H1 (cell line): ENCODE measurements at regions not wholly inside any gene's neighbourhood (a gene's known extent, or its start where the extent isn't known, plus 50 kb on each side); places are given as distances from the start of the nearest gene placed in this dataset.

Experiments
- CTCF ChIA-PET: fragments of 300-600 bp; sonication (Branson Sonifier 250); formaldehyde crosslinking; loops from one replicate; lab custom pipeline; 2021; ENCODE audit not compliant: partially characterized antibody; lab: Charles Lee
- POLR2A ChIA-PET: fragments of 300-600 bp; sonication (Branson Sonifier 250); formaldehyde crosslinking; loops from one replicate; lab custom pipeline; 2021; ENCODE audit warnings: inconsistent platforms; ENCODE audit not compliant: partially characterized antibody; lab: Charles Lee
- DNase-seq, 2 experiments: peaks; one replicate each; pipeline versions ENCODE4 v3.0.0 to v3.0.0-alpha.2; 2010 to 2022; ENCODE audit warnings: low spot score in 2 of 2, low read depth in 1 of 2, mixed read lengths in 1 of 2
- FAIRE-seq: peaks from 2 replicates; lab custom pipeline; 2011; peaks lifted over from hg19 to GRCh38; lab: Jason Lieb, UNC
- H2AFZ ChIP-seq: 2 replicates; pipeline ENCODE4 v1.8.1; 2012; ENCODE audit warnings: low read length, inconsistent platforms
- H2AK5ac ChIP-seq: 2 replicates; pipeline ENCODE4 v1.6.1; 2013; ENCODE audit warnings: low read depth, low read length
- H2BK120ac ChIP-seq: replicated peaks from 2 replicates; pipeline ENCODE3; 2013; ENCODE audit warnings: low read depth, low read length, inconsistent platforms
- H2BK12ac ChIP-seq: 2 replicates; pipeline ENCODE4 v1.6.1; 2013; ENCODE audit warnings: low read depth, low read length
- H2BK15ac ChIP-seq: 2 replicates; pipeline ENCODE4 v1.6.1; 2013; ENCODE audit warnings: low read length
- H2BK20ac ChIP-seq: 2 replicates; pipeline ENCODE4 v1.6.1; 2013; ENCODE audit warnings: low read length
- H2BK5ac ChIP-seq: 2 replicates; pipeline ENCODE4 v1.6.1; 2013; ENCODE audit warnings: low read depth, low read length
- H3K14ac ChIP-seq: 2 replicates; pipeline ENCODE4 v1.6.1; 2013; ENCODE audit warnings: inconsistent platforms; ENCODE audit not compliant: insufficient read length
- H3K18ac ChIP-seq: 2 replicates; pipeline ENCODE4 v1.6.1; 2013; ENCODE audit warnings: low read length; ENCODE audit errors: extremely low read depth
- H3K23ac ChIP-seq: 2 replicates; pipeline ENCODE4 v1.6.1; 2013; ENCODE audit warnings: inconsistent platforms; ENCODE audit not compliant: insufficient read length
- H3K23me2 ChIP-seq: 2 replicates; pipeline ENCODE4 v1.6.1; 2013; ENCODE audit warnings: low read depth, low read length
- H3K27ac ChIP-seq: 2 replicates; pipeline ENCODE4 v1.6.1; 2011; ENCODE audit warnings: low read depth, low read length, inconsistent platforms
- H3K27me3 ChIP-seq, 4 experiments: replicated peaks in 1 of 4; 1 replicate in 1 of 4; 2 replicates in 3 of 4; pipeline versions ENCODE4 v1.6.1 to v1.8.1; 2011 to 2013; ENCODE audit warnings: low read length in 3 of 4, mild to moderate bottlenecking in 3 of 4, inconsistent platforms in 2 of 4, mixed read lengths in 2 of 4, moderate library complexity in 1 of 4; ENCODE audit not compliant: control insufficient read depth in 3 of 4, insufficient read depth in 3 of 4; ENCODE audit errors: extremely low read depth in 1 of 4
- H3K36me3 ChIP-seq, 4 experiments: 2 replicates each; pipeline versions ENCODE4 v1.6.1 to v1.8.1; 2011 to 2013; ENCODE audit warnings: mild to moderate bottlenecking in 4 of 4, low read length in 3 of 4, moderate library complexity in 2 of 4, control low read depth in 1 of 4, inconsistent platforms in 1 of 4; ENCODE audit not compliant: insufficient read depth in 4 of 4, control insufficient read depth in 2 of 4
- H3K4ac ChIP-seq: replicated peaks from 2 replicates; pipeline ENCODE3; 2013; ENCODE audit warnings: low read length, low read depth, mixed read lengths, inconsistent platforms; ENCODE audit not compliant: insufficient read length
- H3K4me1 ChIP-seq, 4 experiments: replicated peaks in 1 of 4; 1 replicate in 1 of 4; 2 replicates in 3 of 4; pipeline versions ENCODE4 v1.6.1 to v1.8.1; 2011 to 2013; ENCODE audit warnings: low read length in 3 of 4, inconsistent platforms in 2 of 4, mixed read lengths in 1 of 4; ENCODE audit not compliant: insufficient read depth in 4 of 4, control insufficient read depth in 3 of 4
- H3K4me2 ChIP-seq, 2 experiments: 2 replicates each; pipeline versions ENCODE4 v1.6.1 to v1.8.1; 2011 to 2013; ENCODE audit warnings: low read depth in 2 of 2, low read length in 2 of 2, control low read depth in 1 of 2, inconsistent platforms in 1 of 2, mild to moderate bottlenecking in 1 of 2; ENCODE audit not compliant: insufficient read depth in 1 of 2
- H3K4me3 ChIP-seq, 4 experiments: fragments of 200-600, 300-600 bp in 1 of 4; sonication (generic), shearing (Covaris generic), sonication (Bioruptor Twin) in 1 of 4; 2 replicates each; pipeline versions ENCODE4 v1.5.1 to v1.8.1; 2011 to 2016; ENCODE audit warnings: low read length in 4 of 4, low read depth in 3 of 4, control low read depth in 2 of 4, inconsistent platforms in 2 of 4, mild to moderate bottlenecking in 2 of 4, mixed read lengths in 1 of 4, moderate library complexity in 1 of 4; ENCODE audit not compliant: insufficient read depth in 2 of 4; ENCODE audit errors: extremely low read depth in 1 of 4
- H3K56ac ChIP-seq: replicated peaks from 2 replicates; pipeline ENCODE3; 2013; ENCODE audit warnings: low read depth, mild to moderate bottlenecking, mixed read lengths, low read length, inconsistent platforms; ENCODE audit not compliant: insufficient read length
- H3K79me1 ChIP-seq: 2 replicates; pipeline ENCODE4 v1.6.1; 2013; ENCODE audit warnings: low read depth, low read length, control low read depth
- H3K79me2 ChIP-seq, 2 experiments: 2 replicates each; pipeline versions ENCODE4 v1.6.1 to v1.8.1; 2012 to 2013; ENCODE audit warnings: low read length in 2 of 2, mild to moderate bottlenecking in 2 of 2, inconsistent platforms in 1 of 2; ENCODE audit not compliant: insufficient read depth in 2 of 2, control insufficient read depth in 1 of 2
- H3K9ac ChIP-seq, 4 experiments: replicated peaks in 1 of 4; 1 replicate in 1 of 4; 2 replicates in 3 of 4; pipeline versions ENCODE4 v1.6.1 to v1.8.1; 2011 to 2013; ENCODE audit warnings: low read depth in 3 of 4, low read length in 3 of 4, control low read depth in 2 of 4, mild to moderate bottlenecking in 2 of 4, moderate library complexity in 2 of 4, inconsistent platforms in 1 of 4; ENCODE audit errors: extremely low read depth in 1 of 4
- H3K9me3 ChIP-seq, 2 experiments: 2 replicates each; pipeline versions ENCODE4 v1.6.1 to v1.8.1; 2012 to 2013; ENCODE audit warnings: mild to moderate bottlenecking in 2 of 2, moderate library complexity in 2 of 2, control low read depth in 1 of 2, inconsistent platforms in 1 of 2, low read depth in 1 of 2, low read length in 1 of 2, mixed read lengths in 1 of 2; ENCODE audit not compliant: insufficient read depth in 2 of 2
- H4K20me1 ChIP-seq, 2 experiments: replicated peaks in 1 of 2; 2 replicates each; pipeline versions ENCODE3 to v1.8.1; 2011 to 2013; ENCODE audit warnings: inconsistent platforms in 2 of 2, low read length in 2 of 2, mild to moderate bottlenecking in 1 of 2; ENCODE audit not compliant: insufficient read depth in 2 of 2, control insufficient read depth in 1 of 2
- H4K5ac ChIP-seq: 2 replicates; pipeline ENCODE4 v1.6.1; 2013; ENCODE audit warnings: low read length, low read depth, mixed read lengths, inconsistent platforms; ENCODE audit not compliant: insufficient read length
- H4K8ac ChIP-seq: 2 replicates; pipeline ENCODE4 v1.8.0; 2013; ENCODE audit warnings: mild to moderate bottlenecking, moderate library complexity, low read length, inconsistent platforms; ENCODE audit not compliant: insufficient read depth; ENCODE audit errors: extremely low read depth
- H4K91ac ChIP-seq: replicated peaks from 2 replicates; pipeline ENCODE3; 2013; ENCODE audit warnings: low read length, mixed read lengths, inconsistent platforms; ENCODE audit not compliant: insufficient read length
- BACH1 ChIP-seq: IDR thresholded peaks from 2 replicates; pipeline ENCODE4 v1.6.1; 2012; ENCODE audit warnings: low read length, improper control_type of control experiment
- BRCA1 ChIP-seq: IDR thresholded peaks from 2 replicates; pipeline ENCODE4 v1.6.1; 2012; ENCODE audit warnings: low read depth, low read length, improper control_type of control experiment
- CBX8 ChIP-seq: fragments of 300-800, 300-1000 bp; sonication (generic); IDR thresholded peaks from 2 replicates; pipeline ENCODE4 v1.7.1; 2016; ENCODE audit warnings: low read depth, low read length, borderline replicate concordance
- CREB1 ChIP-seq: IDR thresholded peaks from 2 replicates; pipeline ENCODE4 v1.6.1; 2012; ENCODE audit warnings: inconsistent platforms
- EP300 ChIP-seq, 2 experiments: IDR thresholded peaks; 1 replicate in 1 of 2; 2 replicates in 1 of 2; pipeline ENCODE4 v1.6.1; 2011 to 2012; ENCODE audit warnings: low read depth in 2 of 2, low read length in 2 of 2, mild to moderate bottlenecking in 2 of 2, borderline replicate concordance in 1 of 2, inconsistent platforms in 1 of 2, moderate library complexity in 1 of 2
- GABPA ChIP-seq: IDR thresholded peaks from 2 replicates; pipeline ENCODE4 v1.6.1; 2011; ENCODE audit warnings: mild to moderate bottlenecking, low read length, moderate library complexity, borderline replicate concordance; ENCODE audit not compliant: insufficient read depth
- JUND ChIP-seq: IDR thresholded peaks from 2 replicates; pipeline ENCODE4 v1.6.1; 2011; ENCODE audit warnings: mild to moderate bottlenecking, improper control_type of control experiment, low read length
- KDM4A ChIP-seq: IDR thresholded peaks from one replicate; pipeline ENCODE4 v1.7.1; 2012; ENCODE audit warnings: low read depth, mild to moderate bottlenecking, moderate library complexity, low read length, inconsistent platforms; ENCODE audit not compliant: severe bottlenecking
- SIRT6 ChIP-seq: IDR thresholded peaks from one replicate; pipeline ENCODE4 v1.7.1; 2012; ENCODE audit warnings: low read length, inconsistent platforms
- SP2 ChIP-seq: IDR thresholded peaks from 2 replicates; pipeline ENCODE4 v1.6.1; 2012; ENCODE audit warnings: mild to moderate bottlenecking, low read length, inconsistent platforms
- TBP ChIP-seq: IDR thresholded peaks from 2 replicates; pipeline ENCODE4 v1.6.1; 2011; ENCODE audit warnings: low read depth, low read length, improper control_type of control experiment
- TEAD4 ChIP-seq: IDR thresholded peaks from 2 replicates; pipeline ENCODE4 v1.6.1; 2012; ENCODE audit warnings: low read depth, low read length, inconsistent platforms, mixed read lengths
- ZNF274 ChIP-seq: IDR thresholded peaks from 2 replicates; pipeline ENCODE4 v1.7.0; 2012; ENCODE audit warnings: low read length, borderline replicate concordance; ENCODE audit errors: extremely low read depth
- WGBS, 2 experiments: shearing (Covaris generic) in 1 of 2; methylation state at CpG; one replicate each; pipeline versions ENCODE4 v1.1.6 to v1.1.7; 2013 to 2015; ENCODE audit warnings: low lambda C conversion rate in 2 of 2, mixed read lengths in 2 of 2, inconsistent platforms in 1 of 2, low coverage in 1 of 2, missing lambda C conversion rate in 1 of 2; ENCODE audit not compliant: insufficient replicate concordance in 2 of 2, insufficient coverage in 1 of 2, insufficient read length in 1 of 2; ENCODE audit errors: extremely low coverage in 1 of 2, missing lambda C conversion rate in 1 of 2; 5-methylcytosine and 5-hydroxymethylcytosine counted together

DNA sequence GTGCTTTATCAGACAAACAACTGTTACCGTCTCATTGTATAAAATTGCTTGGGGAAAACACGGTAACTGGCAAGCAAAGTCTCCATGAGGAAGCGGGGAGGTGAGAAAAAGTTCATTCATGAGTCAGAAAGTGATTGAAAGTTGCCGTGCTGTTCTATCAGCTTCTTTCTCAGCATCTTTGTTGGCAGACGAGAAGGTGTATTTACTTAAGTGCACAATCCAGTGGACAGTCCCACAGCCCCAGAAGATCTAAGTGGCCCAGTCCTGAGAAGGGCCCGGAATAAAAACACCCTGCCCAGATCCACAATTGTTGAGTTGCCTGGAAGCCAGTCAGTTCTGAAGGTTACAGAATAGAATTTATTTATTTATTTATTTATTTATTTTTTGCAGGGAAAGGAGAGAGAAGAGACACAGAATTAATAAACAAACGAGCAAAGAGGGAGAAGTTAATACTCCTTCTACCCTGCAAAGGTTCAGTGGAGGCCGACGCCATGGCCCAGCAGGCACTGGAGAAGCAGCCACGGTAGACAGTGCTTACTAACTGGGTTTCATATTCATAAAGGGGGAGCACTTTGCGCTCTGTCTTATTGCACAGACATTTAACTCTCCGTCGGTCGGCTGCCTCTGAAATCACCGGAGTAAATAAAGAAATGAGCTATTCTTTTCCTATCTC lies 676.0 kb upstream of the SALL3 start:
- Histone ChIP-seq H2BK5ac (no peak overlapping the region), H3K27me3 (no peaks in the 10 kb centered on the region), H3K36me3 (no peaks in the 10 kb centered on the region), H2AK5ac (no peak overlapping the region), H3K9ac (no peak overlapping the region), H3K4ac (no peak overlapping the region), H3K18ac (no peak overlapping the region), H3K79me1 (no peaks in the 10 kb centered on the region), H4K20me1 (no peaks in the 10 kb centered on the region), H3K27ac (no peak overlapping the region), H4K8ac (no peak overlapping the region), H2BK20ac (no peak overlapping the region), H3K4me1 (peaks cover 0 to 3% (median 1%) of the 10 kb centered on the region in 4 experiments; a peak in 1 of 7 replicates), H3K9me3 (peaks cover 5 to 8% of the 10 kb centered on the region in 2 experiments; a peak in 3 of 4 replicates), H3K4me2 (no peak overlapping the region), H4K91ac (no peak overlapping the region), H2BK12ac (no peak overlapping the region), H4K5ac (no peak overlapping the region), H3K14ac (no peak overlapping the region), H2BK15ac (no peak overlapping the region), H3K23me2 (no peaks in the 10 kb centered on the region), H2BK120ac (no peak overlapping the region), H3K23ac (no peak overlapping the region), H3K4me3 (no peak overlapping the region), H3K56ac (no peak overlapping the region), H3K79me2 (no peaks in the 10 kb centered on the region), H2AFZ (no peak overlapping the region)
- ChIA-PET POLR2A (no interaction called here), CTCF (interaction anchor here (1.1 kb wide), 1 partner anchor 112 kb away, joined by 3 read pairs; no protein-coding TSS in a partner anchor)
- DNase-seq: no peak
- FAIRE-seq: no peak
- 87% methylated on average over 14 of the region's 15 CpGs; no CpG with 5 or more reads in 1 of the 2 experiments for WGBS, 2 experiments
- TF ChIP-seq KDM4A (no peak), EP300 (IDR thresholded peaks at IDR 0.05; ENCODE audit: borderline replicate concordance in 1 of 2, low read depth in 2 of 2, low read length in 2 of 2) (no peak), GABPA (no peak), BACH1 (no peak), SP2 (no peak), CREB1 (no peak), CBX8 (no peak), ZNF274 (no peak), JUND (no peak), BRCA1 (no peak), TBP (no peak), SIRT6 (no peak), TEAD4 (no peak)
